Neural cell (in vitro differentiated cells): ENCODE measurements at regions not wholly inside any gene's neighbourhood (a gene's known extent, or its start where the extent isn't known, plus 50 kb on each side); places are given as distances from the start of the nearest gene placed in this dataset.

Experiments used
- H2AFZ ChIP-seq: fragments of 200-600, 300-800 bp; sonication (generic), shearing (Covaris generic); 2 replicates; pipeline ENCODE4 v1.6.0; 2014; ENCODE audit warnings: low read depth, mild to moderate bottlenecking, antibody characterized with exemption, low read length, moderate library complexity
- H3F3A ChIP-seq: fragments of 200-600 bp; shearing (Covaris generic); 2 replicates; pipeline ENCODE4 v1.6.1; 2016; ENCODE audit warnings: mild to moderate bottlenecking, moderate library complexity, mixed read lengths, antibody characterized with exemption, low read length; ENCODE audit not compliant: insufficient read depth, poor library complexity, severe bottlenecking
- H3K27ac ChIP-seq: fragments of 200-600, 300-800 bp; sonication (generic), shearing (Covaris generic); 2 replicates; pipeline ENCODE4 v1.5.1; 2014; ENCODE audit warnings: mild to moderate bottlenecking, low read length, moderate library complexity
- H3K27me3 ChIP-seq: fragments of 300-800, 200-600 bp; sonication (generic), shearing (Covaris generic); 2 replicates; pipeline ENCODE4 v1.6.0; 2014; ENCODE audit warnings: mild to moderate bottlenecking, low read depth, low read length, moderate library complexity; ENCODE audit not compliant: insufficient read depth
- H3K36me3 ChIP-seq: fragments of 300-800, 200-600 bp; sonication (generic), shearing (Covaris generic); 2 replicates; pipeline ENCODE4 v1.5.1; 2014; ENCODE audit warnings: mild to moderate bottlenecking, antibody characterized with exemption, low read length, moderate library complexity; ENCODE audit not compliant: insufficient read depth
- H3K4me2 ChIP-seq: fragments of 300-800, 200-600 bp; sonication (generic), shearing (Covaris generic); 2 replicates; pipeline ENCODE4 v1.6.0; 2014; ENCODE audit warnings: mild to moderate bottlenecking, low read length
- H3K4me3 ChIP-seq: fragments of 300-800, 200-600 bp; sonication (generic), shearing (Covaris generic); 2 replicates; pipeline ENCODE4 v1.5.1; 2014; ENCODE audit warnings: mild to moderate bottlenecking, low read length, moderate library complexity
- H3K79me2 ChIP-seq: fragments of 200-600 bp; shearing (Covaris generic); replicated peaks from 2 replicates; pipeline ENCODE4 v1.6.0; 2014; ENCODE audit warnings: mild to moderate bottlenecking, low read length, moderate library complexity; ENCODE audit not compliant: insufficient read depth
- H3K9ac ChIP-seq: fragments of 300-800, 200-600 bp; sonication (generic), shearing (Covaris generic); 2 replicates; pipeline ENCODE4 v1.6.1; 2016; ENCODE audit warnings: mild to moderate bottlenecking, low read length, mixed read lengths
- H3K9me2 ChIP-seq: fragments of 200-600 bp; shearing (Covaris generic); 2 replicates; pipeline ENCODE4 v1.6.1; 2016; ENCODE audit warnings: mild to moderate bottlenecking, low read length, mixed read lengths; ENCODE audit not compliant: insufficient read depth
- H3K9me3 ChIP-seq: fragments of 200-600, 300-800 bp; sonication (generic), shearing (Covaris generic); 2 replicates; pipeline ENCODE4 v1.6.1; 2016; ENCODE audit warnings: mild to moderate bottlenecking, mixed run types, low read length, moderate library complexity, mixed read lengths
- H4K20me1 ChIP-seq: fragments of 200-600 bp; shearing (Covaris generic); 2 replicates; pipeline ENCODE4 v1.6.1; 2016; ENCODE audit warnings: mild to moderate bottlenecking, mixed run types; ENCODE audit not compliant: insufficient read depth
- CTCF ChIP-seq: fragments of 450-650 bp; IDR thresholded peaks from 2 replicates; pipeline ENCODE4 v1.5.1; 2014; ENCODE audit warnings: antibody characterized with exemption, mild to moderate bottlenecking, moderate library complexity; ENCODE audit not compliant: poor library complexity, severe bottlenecking
- EP300 ChIP-seq: fragments of 450-650 bp; conservative IDR thresholded peaks from 2 replicates; pipeline ENCODE4 v1.6.1; 2014; ENCODE audit warnings: antibody characterized with exemption, mild to moderate bottlenecking, moderate library complexity; ENCODE audit not compliant: poor library complexity, severe bottlenecking
- EZH2 ChIP-seq: fragments of 200-600, 300-800 bp; shearing (Covaris generic), sonication (generic); IDR thresholded peaks from 2 replicates; pipeline ENCODE4 v1.6.1; 2014; ENCODE audit warnings: antibody characterized with exemption, low read length, borderline replicate concordance, mild to moderate bottlenecking; ENCODE audit not compliant: insufficient read depth, poor library complexity, severe bottlenecking
- MXI1 ChIP-seq: fragments of 450-650 bp; conservative IDR thresholded peaks from 2 replicates; pipeline ENCODE4 v1.6.1; 2014; ENCODE audit warnings: antibody characterized with exemption, mild to moderate bottlenecking; ENCODE audit not compliant: poor library complexity, severe bottlenecking
- POLR2AphosphoS5 ChIP-seq: IDR thresholded peaks from 2 replicates; pipeline ENCODE4 v1.6.1; 2012
- RAD21 ChIP-seq: fragments of 450-650 bp; conservative IDR thresholded peaks from 2 replicates; pipeline ENCODE4 v1.6.1; 2014; ENCODE audit warnings: antibody characterized with exemption, mild to moderate bottlenecking, moderate library complexity
- REST ChIP-seq: IDR thresholded peaks from 2 replicates; pipeline ENCODE4 v1.6.1; 2012; ENCODE audit warnings: borderline replicate concordance
- SMC3 ChIP-seq: fragments of 450-650 bp; conservative IDR thresholded peaks from 2 replicates; pipeline ENCODE4 v1.6.1; 2014; ENCODE audit warnings: antibody characterized with exemption, mild to moderate bottlenecking, moderate library complexity; ENCODE audit not compliant: poor library complexity
- TAF1 ChIP-seq: IDR thresholded peaks from 2 replicates; pipeline ENCODE4 v1.6.1; 2012; ENCODE audit warnings: low read depth

- H4K20me1 ChIP-seq, result no peaks in the 10 kb centered on the region
- no peaks in the 10 kb centered on the region for H3K36me3 ChIP-seq
- no peaks in the 10 kb centered on the region for H3K9me3 ChIP-seq
- no peak overlapping the region for H3K4me3 ChIP-seq
- H2AFZ ChIP-seq, result no peak overlapping the region
- H3F3A ChIP-seq, result no peaks in the 10 kb centered on the region
- H3K27me3 ChIP-seq, result no peaks in the 10 kb centered on the region
- no peaks in the 10 kb centered on the region for H3K79me2 ChIP-seq
- no peak overlapping the region for H3K4me2 ChIP-seq
- TF ChIP-seq RAD21 (no peak), EZH2 (no peak), TAF1 (no peak), SMC3 (no peak), MXI1 (no peak), POLR2AphosphoS5 (no peak), CTCF (no peak), EP300 (no peak), REST (no peak)
- H3K9me2 ChIP-seq, result no peaks in the 10 kb centered on the region
- H3K9ac ChIP-seq, result no peak overlapping the region
- H3K27ac ChIP-seq, result no peak overlapping the region
Measured at GRCh38 chr3:43180027-43180426, 74.1 kb upstream of the POMGNT2 start.

- no peak overlapping the region for H3K27ac ChIP-seq
- no peak overlapping the region for H3K9ac ChIP-seq
- no peaks in the 10 kb centered on the region for H3F3A ChIP-seq
- no peaks in the 10 kb centered on the region for H3K9me3 ChIP-seq
- H4K20me1 ChIP-seq, result no peaks in the 10 kb centered on the region
- H3K27me3 ChIP-seq, result no peaks in the 10 kb centered on the region
- no peaks in the 10 kb centered on the region for H3K79me2 ChIP-seq
- H3K9me2 ChIP-seq, result no peaks in the 10 kb centered on the region
- no peaks in the 10 kb centered on the region for H3K36me3 ChIP-seq
- H3K4me2 ChIP-seq, result no peak overlapping the region
- no peak overlapping the region for H3K4me3 ChIP-seq
- TF ChIP-seq REST, result no peak
- TF ChIP-seq CTCF, result no peak
- no peak for TF ChIP-seq EZH2
- no peak for TF ChIP-seq POLR2AphosphoS5
- TF ChIP-seq EP300, result no peak
- no peak for TF ChIP-seq RAD21
- TF ChIP-seq SMC3, result no peak
- TF ChIP-seq MXI1, result no peak
- TF ChIP-seq TAF1, result no peak
- no peak overlapping the region for H2AFZ ChIP-seq
Measured at GRCh38 chr3:43178891-43179366, 73.0 kb upstream of the POMGNT2 start.
